Renal pelvis (tissue), 1 donor: ENCODE measurements at regions not wholly inside any gene's neighbourhood (a gene's known extent, or its start where the extent isn't known, plus 50 kb on each side); places are given as distances from the start of the nearest gene placed in this dataset.
A peak's percentile ranks its signal among the peaks of the same experiment; 100 is the strongest.

Experiments
- DNase-seq: peaks from one replicate; pipeline ENCODE4 v3.0.0-alpha.2; 2013

GRCh38 chr1:112219267-112219666 lies 176.7 kb upstream of the CTTNBP2NL start:
- DNase-seq: no peak

- no peak for DNase-seq
Observed at GRCh38 chr1:112230232-112230631, 165.8 kb upstream of the CTTNBP2NL start.

GRCh38 chr1:112231331-112231730 lies 164.7 kb upstream of the CTTNBP2NL start:
- DNase-seq: no peak

- no peak for DNase-seq
Observed at GRCh38 chr1:112232848-112233247, 163.2 kb upstream of the CTTNBP2NL start.

GRCh38 chr1:112234710-112235109 lies 161.3 kb upstream of the CTTNBP2NL start:
- no peak for DNase-seq

GRCh38 chr1:112237983-112238545 lies 157.9 kb upstream of the CTTNBP2NL start:
- DNase-seq: no peak

GRCh38 chr1:112239683-112240330 lies 156.2 kb upstream of the CTTNBP2NL start:
- DNase-seq: no peak

GRCh38 chr1:112242470-112242869 lies 153.5 kb upstream of the CTTNBP2NL start:
- no peak for DNase-seq

GRCh38 chr1:112244131-112244530 lies 151.9 kb upstream of the CTTNBP2NL start:
- no peak for DNase-seq

GRCh38 chr1:112245114-112245513 lies 150.9 kb upstream of the CTTNBP2NL start:
- DNase-seq: no peak

GRCh38 chr1:112247036-112247597 lies 148.9 kb upstream of the CTTNBP2NL start:
- DNase-seq: no peak

GRCh38 chr1:112247961-112248360 lies 148.1 kb upstream of the CTTNBP2NL start:
- no peak for DNase-seq

GRCh38 chr1:112250892-112251291 lies 145.1 kb upstream of the CTTNBP2NL start:
- DNase-seq: no peak

GRCh38 chr1:112251766-112252506 lies 144.1 kb upstream of the CTTNBP2NL start:
- no peak for DNase-seq

GRCh38 chr1:112253366-112253765 lies 142.6 kb upstream of the CTTNBP2NL start:
- no peak for DNase-seq

- DNase-seq: no peak
Observed at GRCh38 chr1:112255080-112255479, 140.9 kb upstream of the CTTNBP2NL start.

GRCh38 chr1:112256411-112256810 lies 139.6 kb upstream of the CTTNBP2NL start:
- peak; percentile 8 for DNase-seq

GRCh38 chr1:112257043-112257835 lies 138.8 kb upstream of the CTTNBP2NL start:
- no peak for DNase-seq

GRCh38 chr1:112260699-112261098 lies 135.3 kb upstream of the CTTNBP2NL start:
- DNase-seq: no peak

GRCh38 chr1:112262316-112262715 lies 133.7 kb upstream of the CTTNBP2NL start:
- DNase-seq: no peak

GRCh38 chr1:112263042-112263441 lies 133.0 kb upstream of the CTTNBP2NL start:
- DNase-seq: no peak

GRCh38 chr1:112263453-112263852 lies 132.6 kb upstream of the CTTNBP2NL start:
- no peak for DNase-seq
